DND-41 (cell line): ENCODE measurements at regions not wholly inside any gene's neighbourhood (a gene's known extent, or its start where the extent isn't known, plus 50 kb on each side); places are given as distances from the start of the nearest gene placed in this dataset.

Experiments used
- EZH2 ChIP-seq: IDR thresholded peaks from 3 replicates; pipeline ENCODE4 v1.6.1; 2012; ENCODE audit warnings: borderline replicate concordance, low read depth, mild to moderate bottlenecking, moderate library complexity, low read length, inconsistent platforms; ENCODE audit not compliant: severe bottlenecking
- TF ChIP-seq, protein P1 (sequence below): IDR thresholded peaks from 2 replicates; pipeline ENCODE4 v1.5.1; 2012; ENCODE audit warnings: borderline replicate concordance, low read length, moderate library complexity, mild to moderate bottlenecking; ENCODE audit not compliant: poor library complexity, severe bottlenecking; ENCODE audit errors: extremely low read depth

DNA sequence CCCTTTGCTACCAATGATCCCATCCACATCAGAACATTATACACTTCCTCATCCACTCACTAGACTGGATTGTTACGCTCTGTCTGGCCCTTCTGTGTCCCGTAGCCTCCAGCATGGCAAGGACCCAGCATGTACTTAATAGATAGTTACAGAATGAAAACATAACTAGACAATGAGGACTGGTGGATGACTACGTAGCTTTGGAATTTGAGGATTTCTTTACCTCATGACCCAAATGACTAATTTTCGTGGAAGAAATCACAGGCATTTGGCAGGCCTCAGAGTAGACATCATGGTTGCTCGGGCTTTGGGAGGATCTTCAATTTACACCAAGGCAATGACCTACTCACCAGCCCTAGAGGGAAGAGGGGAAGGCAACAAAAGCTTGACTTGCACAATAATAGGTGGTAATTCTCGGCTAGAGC is 299.8 kb downstream of the TLE1 start:
- TF ChIP-seq, protein P1, sequence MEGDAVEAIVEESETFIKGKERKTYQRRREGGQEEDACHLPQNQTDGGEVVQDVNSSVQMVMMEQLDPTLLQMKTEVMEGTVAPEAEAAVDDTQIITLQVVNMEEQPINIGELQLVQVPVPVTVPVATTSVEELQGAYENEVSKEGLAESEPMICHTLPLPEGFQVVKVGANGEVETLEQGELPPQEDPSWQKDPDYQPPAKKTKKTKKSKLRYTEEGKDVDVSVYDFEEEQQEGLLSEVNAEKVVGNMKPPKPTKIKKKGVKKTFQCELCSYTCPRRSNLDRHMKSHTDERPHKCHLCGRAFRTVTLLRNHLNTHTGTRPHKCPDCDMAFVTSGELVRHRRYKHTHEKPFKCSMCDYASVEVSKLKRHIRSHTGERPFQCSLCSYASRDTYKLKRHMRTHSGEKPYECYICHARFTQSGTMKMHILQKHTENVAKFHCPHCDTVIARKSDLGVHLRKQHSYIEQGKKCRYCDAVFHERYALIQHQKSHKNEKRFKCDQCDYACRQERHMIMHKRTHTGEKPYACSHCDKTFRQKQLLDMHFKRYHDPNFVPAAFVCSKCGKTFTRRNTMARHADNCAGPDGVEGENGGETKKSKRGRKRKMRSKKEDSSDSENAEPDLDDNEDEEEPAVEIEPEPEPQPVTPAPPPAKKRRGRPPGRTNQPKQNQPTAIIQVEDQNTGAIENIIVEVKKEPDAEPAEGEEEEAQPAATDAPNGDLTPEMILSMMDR = no peak
- no peak for TF ChIP-seq EZH2
